HL-60 (cell line): ENCODE measurements at regions not wholly inside any gene's neighbourhood (a gene's known extent, or its start where the extent isn't known, plus 50 kb on each side); places are given as distances from the start of the nearest gene placed in this dataset.

Source experiments
- DNase-seq, 2 experiments: peaks; one replicate each; pipeline ENCODE4 v3.0.0-alpha.2; 2010 to 2020; ENCODE audit warnings: low read depth in 1 of 2, low spot score in 1 of 2
- H3K27ac ChIP-seq: fragments of 250-450 bp; sonication (Bioruptor Pico); replicated peaks from 2 replicates; pipeline ENCODE4 v1.5.1; 2020; ENCODE audit warnings: mild to moderate bottlenecking, moderate library complexity
- H3K27me3 ChIP-seq: fragments of 250-450 bp; sonication (Bioruptor Pico); 2 replicates; pipeline ENCODE4 v1.5.1; 2021; ENCODE audit warnings: mild to moderate bottlenecking, moderate library complexity; ENCODE audit not compliant: insufficient read depth, poor library complexity, severe bottlenecking
- H3K4me3 ChIP-seq: replicated peaks from 2 replicates; pipeline ENCODE4 v1.5.1; 2011; ENCODE audit warnings: mild to moderate bottlenecking, control low read depth, low read length; ENCODE audit not compliant: insufficient read depth
- CTCF ChIP-seq: IDR thresholded peaks from one replicate; pipeline ENCODE4 v1.5.1; 2011; ENCODE audit warnings: low read length, control low read depth, inconsistent platforms; ENCODE audit not compliant: insufficient read depth
- GABPA ChIP-seq: IDR thresholded peaks from 2 replicates; pipeline ENCODE4 v1.6.1; 2012; ENCODE audit warnings: low read depth
- POLR2AphosphoS5 ChIP-seq: IDR thresholded peaks from 2 replicates; pipeline ENCODE4 v1.6.1; 2012; ENCODE audit warnings: low read depth
- SPI1 ChIP-seq: IDR thresholded peaks from 2 replicates; pipeline ENCODE4 v1.6.1; 2012; ENCODE audit warnings: low read depth, mild to moderate bottlenecking, borderline replicate concordance
- TF ChIP-seq, protein P1 (sequence below): IDR thresholded peaks from 2 replicates; pipeline ENCODE4 v1.6.1; 2012; ENCODE audit warnings: low read depth; ENCODE audit not compliant: insufficient replicate concordance

DNA sequence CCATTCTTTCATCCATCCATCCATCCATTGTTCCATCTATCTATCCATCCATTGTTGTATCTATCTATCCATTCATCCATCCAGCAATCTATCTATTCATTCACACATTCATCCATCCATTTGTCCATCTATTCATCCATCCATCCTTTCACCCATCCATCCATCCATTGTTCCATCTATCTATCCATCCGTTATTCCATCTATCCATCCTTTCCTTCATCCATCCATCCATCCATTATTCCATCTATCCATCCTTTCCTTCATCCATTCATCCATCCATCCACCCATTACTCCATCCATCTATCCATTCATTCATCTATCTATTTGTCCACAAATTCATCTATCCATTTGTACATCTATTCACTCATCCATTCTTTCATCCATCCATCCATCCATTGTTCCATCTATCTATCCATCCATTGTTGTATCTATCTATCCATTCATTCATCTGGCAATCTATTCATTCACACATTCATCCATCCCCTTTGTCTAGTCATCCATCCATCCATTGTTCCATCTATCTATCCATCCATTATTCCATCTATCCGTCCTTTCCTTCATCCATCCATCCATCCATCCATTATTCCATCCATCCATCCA, 65.9 kb upstream of the ANO1 start:
- TF ChIP-seq SPI1: no peak
- TF ChIP-seq GABPA: no peak
- TF ChIP-seq POLR2AphosphoS5: no peak
- TF ChIP-seq, protein P1, sequence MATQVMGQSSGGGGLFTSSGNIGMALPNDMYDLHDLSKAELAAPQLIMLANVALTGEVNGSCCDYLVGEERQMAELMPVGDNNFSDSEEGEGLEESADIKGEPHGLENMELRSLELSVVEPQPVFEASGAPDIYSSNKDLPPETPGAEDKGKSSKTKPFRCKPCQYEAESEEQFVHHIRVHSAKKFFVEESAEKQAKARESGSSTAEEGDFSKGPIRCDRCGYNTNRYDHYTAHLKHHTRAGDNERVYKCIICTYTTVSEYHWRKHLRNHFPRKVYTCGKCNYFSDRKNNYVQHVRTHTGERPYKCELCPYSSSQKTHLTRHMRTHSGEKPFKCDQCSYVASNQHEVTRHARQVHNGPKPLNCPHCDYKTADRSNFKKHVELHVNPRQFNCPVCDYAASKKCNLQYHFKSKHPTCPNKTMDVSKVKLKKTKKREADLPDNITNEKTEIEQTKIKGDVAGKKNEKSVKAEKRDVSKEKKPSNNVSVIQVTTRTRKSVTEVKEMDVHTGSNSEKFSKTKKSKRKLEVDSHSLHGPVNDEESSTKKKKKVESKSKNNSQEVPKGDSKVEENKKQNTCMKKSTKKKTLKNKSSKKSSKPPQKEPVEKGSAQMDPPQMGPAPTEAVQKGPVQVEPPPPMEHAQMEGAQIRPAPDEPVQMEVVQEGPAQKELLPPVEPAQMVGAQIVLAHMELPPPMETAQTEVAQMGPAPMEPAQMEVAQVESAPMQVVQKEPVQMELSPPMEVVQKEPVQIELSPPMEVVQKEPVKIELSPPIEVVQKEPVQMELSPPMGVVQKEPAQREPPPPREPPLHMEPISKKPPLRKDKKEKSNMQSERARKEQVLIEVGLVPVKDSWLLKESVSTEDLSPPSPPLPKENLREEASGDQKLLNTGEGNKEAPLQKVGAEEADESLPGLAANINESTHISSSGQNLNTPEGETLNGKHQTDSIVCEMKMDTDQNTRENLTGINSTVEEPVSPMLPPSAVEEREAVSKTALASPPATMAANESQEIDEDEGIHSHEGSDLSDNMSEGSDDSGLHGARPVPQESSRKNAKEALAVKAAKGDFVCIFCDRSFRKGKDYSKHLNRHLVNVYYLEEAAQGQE: no peak
- TF ChIP-seq CTCF: no peak
- H3K4me3 ChIP-seq: no peak overlapping the region
- H3K27ac ChIP-seq: no peak overlapping the region
- H3K27me3 ChIP-seq: no peaks in the 10 kb centered on the region
- no peak for DNase-seq

GRCh38 chr11:70014291-70014690, 63.8 kb upstream of the ANO1 start:
- TF ChIP-seq SPI1 (no peak), POLR2AphosphoS5 (no peak)
- TF ChIP-seq, protein P1: no peak
- H3K4me3 ChIP-seq: no peak overlapping the region
- no peaks in the 10 kb centered on the region for H3K27me3 ChIP-seq
- no peak for DNase-seq
- no peak overlapping the region for H3K27ac ChIP-seq

- no peaks in the 10 kb centered on the region for H3K27me3 ChIP-seq
- H3K27ac ChIP-seq: no peak overlapping the region
- no peak for DNase-seq
- TF ChIP-seq, protein P1: no peak
- TF ChIP-seq POLR2AphosphoS5: no peak
- TF ChIP-seq CTCF: no peak
- no peak for TF ChIP-seq SPI1
- TF ChIP-seq GABPA: no peak
- H3K4me3 ChIP-seq: no peak overlapping the region
Measured at GRCh38 chr11:70016666-70017367, 61.3 kb upstream of the ANO1 start.
